ENCODE measurements at regions not wholly inside any gene's neighbourhood (a gene's known extent, or its start where the extent isn't known, plus 50 kb on each side); places are given as distances from the start of the nearest gene placed in this dataset.

DNA sequence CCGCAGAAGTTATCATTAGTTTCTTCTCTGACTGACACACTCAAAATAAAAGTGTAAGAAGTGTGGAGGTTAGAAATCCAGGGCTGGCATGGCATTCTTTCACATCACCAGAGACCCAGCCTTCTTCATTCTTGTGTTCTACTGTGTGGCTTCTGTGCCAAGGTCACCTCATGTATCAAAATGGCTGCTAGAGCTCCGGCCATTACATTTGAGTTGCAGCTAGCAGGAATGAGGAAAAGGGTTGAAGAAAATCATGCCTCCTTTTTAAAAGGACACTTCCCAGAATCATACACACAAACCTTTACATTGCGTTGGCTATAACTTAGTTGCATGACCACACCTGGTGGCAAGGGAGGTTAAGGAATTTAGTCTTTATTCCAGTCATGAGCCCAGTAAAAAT, 345.6 kb upstream of the PROK2 start:
- Histone ChIP-seq H3K27ac (peak overlapping the region; percentile 63 to 70), H3K4me1 (peaks cover 0 to 3% of the 10 kb centered on the region in 2 donors), H3K36me3 (no peaks in the 10 kb centered on the region), H3K27me3 (no peaks in the 10 kb centered on the region), H3K9me3 (no peaks in the 10 kb centered on the region), H3K4me3 (no peak overlapping the region)
- TF ChIP-seq POLR2A (IDR thresholded peaks at IDR 0.05), result no peak
- TF ChIP-seq, protein P1, sequence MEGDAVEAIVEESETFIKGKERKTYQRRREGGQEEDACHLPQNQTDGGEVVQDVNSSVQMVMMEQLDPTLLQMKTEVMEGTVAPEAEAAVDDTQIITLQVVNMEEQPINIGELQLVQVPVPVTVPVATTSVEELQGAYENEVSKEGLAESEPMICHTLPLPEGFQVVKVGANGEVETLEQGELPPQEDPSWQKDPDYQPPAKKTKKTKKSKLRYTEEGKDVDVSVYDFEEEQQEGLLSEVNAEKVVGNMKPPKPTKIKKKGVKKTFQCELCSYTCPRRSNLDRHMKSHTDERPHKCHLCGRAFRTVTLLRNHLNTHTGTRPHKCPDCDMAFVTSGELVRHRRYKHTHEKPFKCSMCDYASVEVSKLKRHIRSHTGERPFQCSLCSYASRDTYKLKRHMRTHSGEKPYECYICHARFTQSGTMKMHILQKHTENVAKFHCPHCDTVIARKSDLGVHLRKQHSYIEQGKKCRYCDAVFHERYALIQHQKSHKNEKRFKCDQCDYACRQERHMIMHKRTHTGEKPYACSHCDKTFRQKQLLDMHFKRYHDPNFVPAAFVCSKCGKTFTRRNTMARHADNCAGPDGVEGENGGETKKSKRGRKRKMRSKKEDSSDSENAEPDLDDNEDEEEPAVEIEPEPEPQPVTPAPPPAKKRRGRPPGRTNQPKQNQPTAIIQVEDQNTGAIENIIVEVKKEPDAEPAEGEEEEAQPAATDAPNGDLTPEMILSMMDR (IDR thresholded peaks at IDR 0.05), result no peak
- no peak for DNase-seq
- intact Hi-C loops (cut with DNase I; ENCODE audit: low total_unique reads), result no loop called here

DNA sequence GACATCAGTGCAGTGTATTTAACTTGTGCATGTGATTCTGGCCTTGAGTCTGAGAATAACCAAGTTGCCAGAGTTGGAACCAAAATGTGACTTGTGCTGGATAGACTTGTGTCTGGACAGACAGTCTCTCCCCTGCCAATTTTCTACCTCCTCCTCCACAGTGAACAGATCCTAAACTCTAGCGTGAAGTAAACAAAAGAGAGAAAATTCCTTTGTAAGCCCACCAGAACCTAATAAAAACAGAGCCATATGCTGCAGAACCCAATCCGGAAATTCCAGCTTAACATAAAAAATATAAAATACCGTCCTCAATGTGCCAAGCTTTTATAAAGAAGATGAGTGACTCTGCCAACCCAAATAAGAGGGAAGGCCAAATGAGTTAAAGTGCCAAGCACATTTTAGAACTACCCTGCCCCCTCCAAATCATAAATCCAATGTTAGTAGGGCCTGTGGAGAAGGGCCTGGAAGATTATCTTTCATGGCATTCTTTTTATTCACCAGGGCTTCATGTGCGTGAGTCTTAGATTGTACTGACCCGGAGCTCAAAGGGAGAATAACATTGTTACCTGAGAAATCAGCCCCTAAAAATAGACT, 344.6 kb upstream of the PROK2 start:
- intact Hi-C loops (cut with DNase I; ENCODE audit: low total_unique reads), result no loop called here
- H3K9me3 ChIP-seq, result no peaks in the 10 kb centered on the region
- H3K4me1 ChIP-seq, result peaks cover 0 to 3% of the 10 kb centered on the region in 2 donors
- DNase-seq, result no peak
- H3K27me3 ChIP-seq, result no peaks in the 10 kb centered on the region
- TF ChIP-seq POLR2A (IDR thresholded peaks at IDR 0.05), result no peak
- TF ChIP-seq, protein P1 (IDR thresholded peaks at IDR 0.05), result no peak
- H3K4me3 ChIP-seq, result no peak overlapping the region
- H3K36me3 ChIP-seq, result no peaks in the 10 kb centered on the region
- H3K27ac ChIP-seq, result peak overlapping the region; percentile 63 to 70

DNA sequence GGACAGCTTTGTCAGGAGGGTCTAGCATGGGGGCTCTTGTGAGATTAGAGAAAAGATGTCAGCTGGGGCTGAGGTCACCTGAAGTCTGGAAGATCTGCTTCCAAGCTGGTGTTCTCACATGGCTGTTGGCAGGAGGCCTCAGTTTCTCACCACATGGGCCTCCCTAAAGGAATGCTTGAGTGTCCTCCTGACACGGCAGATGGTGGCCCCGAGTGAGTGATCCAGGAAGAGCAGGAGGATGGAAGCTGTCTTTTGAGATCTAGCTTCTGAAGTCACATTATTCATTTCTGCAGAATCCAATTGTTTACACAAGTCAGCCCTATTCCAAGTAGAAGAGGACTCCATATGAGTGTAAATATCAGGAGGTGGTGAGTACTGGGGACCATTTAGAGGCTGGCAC, 344.0 kb upstream of the PROK2 start:
- Histone ChIP-seq H3K9me3 (no peaks in the 10 kb centered on the region), H3K4me1 (peaks cover 0 to 3% of the 10 kb centered on the region in 2 donors), H3K27me3 (no peaks in the 10 kb centered on the region), H3K4me3 (no peak overlapping the region), H3K27ac (peak overlapping the region; percentile 63 to 70), H3K36me3 (no peaks in the 10 kb centered on the region)
- intact Hi-C loops (cut with DNase I; ENCODE audit: low total_unique reads), result no loop called here
- no peak for TF ChIP-seq POLR2A (IDR thresholded peaks at IDR 0.05)
- TF ChIP-seq, protein P1 (IDR thresholded peaks at IDR 0.05), result no peak
- DNase-seq, result no peak

DNA sequence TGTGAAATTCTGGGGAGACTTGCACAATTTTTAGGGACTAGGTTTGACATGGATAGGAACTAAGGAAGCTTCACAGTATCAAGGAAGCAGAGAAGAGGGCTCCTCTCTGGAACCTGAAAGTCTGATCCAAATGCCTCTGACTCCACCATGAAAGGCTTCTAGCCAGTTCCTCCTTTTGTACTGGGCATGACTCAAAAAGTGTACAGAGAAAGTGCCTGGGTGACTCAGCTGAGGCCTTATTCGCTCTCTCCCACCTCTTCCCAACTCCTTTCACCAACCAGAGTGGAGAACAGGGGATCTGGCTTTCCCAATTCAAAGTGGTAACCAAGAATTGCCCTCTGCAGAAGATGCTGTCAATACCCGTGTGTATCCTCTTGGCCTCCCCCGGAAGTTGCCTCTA, 342.9 kb upstream of the PROK2 start:
- Histone ChIP-seq H3K27ac (peak overlapping the region in 1 of 2 donors; percentile 26), H3K9me3 (no peaks in the 10 kb centered on the region), H3K36me3 (no peaks in the 10 kb centered on the region), H3K4me1 (peaks cover 0 to 3% of the 10 kb centered on the region in 2 donors), H3K27me3 (no peaks in the 10 kb centered on the region), H3K4me3 (no peak overlapping the region)
- no peak for DNase-seq
- TF ChIP-seq, protein P1 (IDR thresholded peaks at IDR 0.05), result no peak
- TF ChIP-seq POLR2A (IDR thresholded peaks at IDR 0.05), result no peak
- intact Hi-C loops (cut with DNase I; ENCODE audit: low total_unique reads), result no loop called here

- TF ChIP-seq POLR2A (IDR thresholded peaks at IDR 0.05), result no peak
- TF ChIP-seq, protein P1 (IDR thresholded peaks at IDR 0.05), result no peak
- intact Hi-C loops (cut with DNase I; ENCODE audit: low total_unique reads), result no loop called here
- no peak overlapping the region for H3K4me3 ChIP-seq
- DNase-seq, result no peak
- peaks cover 0 to 3% of the 10 kb centered on the region in 2 donors for H3K4me1 ChIP-seq
- no peak overlapping the region for H3K27ac ChIP-seq
- H3K36me3 ChIP-seq, result no peaks in the 10 kb centered on the region
- no peaks in the 10 kb centered on the region for H3K27me3 ChIP-seq
- no peaks in the 10 kb centered on the region for H3K9me3 ChIP-seq
These were observed 342.3 kb upstream of the PROK2 start for GRCh38 chr3:72127224-72127612.
